NB4 (cell line): ENCODE measurements at regions not wholly inside any gene's neighbourhood (a gene's known extent, or its start where the extent isn't known, plus 50 kb on each side); places are given as distances from the start of the nearest gene placed in this dataset.

Experiments
- MAX ChIP-seq: IDR thresholded peaks from 2 replicates; pipeline ENCODE4 v1.6.1; 2011; ENCODE audit warnings: low read depth, low read length
- MYC ChIP-seq: IDR thresholded peaks from 2 replicates; pipeline ENCODE4 v1.6.1; 2011; ENCODE audit warnings: low read depth, low read length
- POLR2A ChIP-seq: IDR thresholded peaks from 2 replicates; pipeline ENCODE4 v1.6.1; 2011; ENCODE audit warnings: mild to moderate bottlenecking; ENCODE audit not compliant: insufficient read length; ENCODE audit errors: extremely low read depth
- TF ChIP-seq, protein P1 (sequence below): IDR thresholded peaks from one replicate; pipeline ENCODE4 v1.5.1; 2012; ENCODE audit warnings: low read depth, low read length

- TF ChIP-seq, protein P1, sequence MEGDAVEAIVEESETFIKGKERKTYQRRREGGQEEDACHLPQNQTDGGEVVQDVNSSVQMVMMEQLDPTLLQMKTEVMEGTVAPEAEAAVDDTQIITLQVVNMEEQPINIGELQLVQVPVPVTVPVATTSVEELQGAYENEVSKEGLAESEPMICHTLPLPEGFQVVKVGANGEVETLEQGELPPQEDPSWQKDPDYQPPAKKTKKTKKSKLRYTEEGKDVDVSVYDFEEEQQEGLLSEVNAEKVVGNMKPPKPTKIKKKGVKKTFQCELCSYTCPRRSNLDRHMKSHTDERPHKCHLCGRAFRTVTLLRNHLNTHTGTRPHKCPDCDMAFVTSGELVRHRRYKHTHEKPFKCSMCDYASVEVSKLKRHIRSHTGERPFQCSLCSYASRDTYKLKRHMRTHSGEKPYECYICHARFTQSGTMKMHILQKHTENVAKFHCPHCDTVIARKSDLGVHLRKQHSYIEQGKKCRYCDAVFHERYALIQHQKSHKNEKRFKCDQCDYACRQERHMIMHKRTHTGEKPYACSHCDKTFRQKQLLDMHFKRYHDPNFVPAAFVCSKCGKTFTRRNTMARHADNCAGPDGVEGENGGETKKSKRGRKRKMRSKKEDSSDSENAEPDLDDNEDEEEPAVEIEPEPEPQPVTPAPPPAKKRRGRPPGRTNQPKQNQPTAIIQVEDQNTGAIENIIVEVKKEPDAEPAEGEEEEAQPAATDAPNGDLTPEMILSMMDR, result no peak
- TF ChIP-seq POLR2A, result no peak
- TF ChIP-seq MYC, result no peak
- no peak for TF ChIP-seq MAX
Observed at GRCh38 chr6:150690681-150691080, 91.0 kb downstream of the PLEKHG1 start.
